HepG2 (cell line): ENCODE measurements at regions not wholly inside any gene's neighbourhood (a gene's known extent, or its start where the extent isn't known, plus 50 kb on each side); places are given as distances from the start of the nearest gene placed in this dataset.

Experiments used
- ATAC-seq: fragments of 200-7000 bp; cut with Tn5 transposase; 3 replicates; pipeline ENCODE4 v1.9.1; 2020; ENCODE audit warnings: mild to moderate bottlenecking, moderate library complexity
- BruUV-seq: library from RNA; stranded (reverse); fragments of 400-500 nt; replicated peaks from 2 replicates; lab custom pipeline; 2021; lab: Mats Ljungman, UMichigan
- CTCF ChIA-PET: fragments of 300-600 bp; formaldehyde crosslinking; extraction: SDS; loops from one replicate; lab custom pipeline; 2021; ENCODE audit warnings: low total read pairs, inconsistent platforms, low intra/inter-chr PET ratio; lab: Yijun Ruan, JAX
- POLR2A ChIA-PET: fragments of 350-600 bp; sonication (Branson Sonifier 250); formaldehyde crosslinking; loops from one replicate; lab custom pipeline; 2020; ENCODE audit warnings: antibody characterized with exemption, inconsistent platforms; lab: Yijun Ruan, JAX
- DNase-seq: peaks from one replicate; pipeline ENCODE4 v3.0.0-alpha.2; 2015; ENCODE audit warnings: low spot score
- FAIRE-seq: peaks from 3 replicates; lab custom pipeline; 2011; peaks lifted over from hg19 to GRCh38; lab: Jason Lieb, UNC
- H2AFZ ChIP-seq: one replicate; pipeline ENCODE4 v1.6.1; 2011; ENCODE audit warnings: low read length, inconsistent platforms
- H3K27ac ChIP-seq: fragments of 300-600 bp; 3 replicates; pipeline ENCODE4 v1.8.0; 2011; ENCODE audit warnings: mixed run types, mild to moderate bottlenecking, mixed read lengths, low read length, inconsistent platforms; ENCODE audit not compliant: insufficient read depth; ENCODE audit errors: extremely low read length
- H3K27me3 ChIP-seq, 2 experiments: fragments of 200-600 bp in 1 of 2; 2 replicates in 1 of 2; 3 replicates in 1 of 2; pipeline versions ENCODE4 v1.6.0 to v1.8.0; 2011; ENCODE audit warnings: low read length in 2 of 2, mild to moderate bottlenecking in 2 of 2, moderate library complexity in 2 of 2, inconsistent platforms in 1 of 2; ENCODE audit not compliant: insufficient read depth in 2 of 2, control insufficient read depth in 1 of 2
- H3K36me3 ChIP-seq, 2 experiments: fragments of 200-600 bp in 1 of 2; replicated peaks in 1 of 2; 2 replicates in 1 of 2; 3 replicates in 1 of 2; pipeline versions ENCODE4 v1.5.1 to v1.8.0; 2011; ENCODE audit warnings: low read length in 2 of 2, inconsistent platforms in 1 of 2; ENCODE audit not compliant: insufficient read depth in 2 of 2, control insufficient read depth in 1 of 2
- H3K4me1 ChIP-seq: 2 replicates; pipeline ENCODE4 v1.5.1; 2012; ENCODE audit warnings: low read length, inconsistent platforms; ENCODE audit not compliant: insufficient read depth
- H3K4me2 ChIP-seq: 2 replicates; pipeline ENCODE4 v1.6.0; 2011; ENCODE audit warnings: low read depth, low read length, inconsistent platforms
- H3K4me3 ChIP-seq, 3 experiments: fragments of 200-600 bp in 1 of 3; sonication (generic), shearing (Covaris generic) in 1 of 3; replicated peaks in 1 of 3; 2 replicates each; pipeline ENCODE4 v1.5.1; 2011 to 2016; ENCODE audit warnings: low read length in 3 of 3, inconsistent platforms in 2 of 3, low read depth in 2 of 3, mild to moderate bottlenecking in 2 of 3, control low read depth in 1 of 3, mixed read lengths in 1 of 3; ENCODE audit not compliant: insufficient read depth in 1 of 3
- H3K79me2 ChIP-seq: one replicate; pipeline ENCODE4 v1.6.1; 2011; ENCODE audit warnings: low read length, inconsistent platforms; ENCODE audit not compliant: insufficient read depth
- H3K9ac ChIP-seq: 2 replicates; pipeline ENCODE4 v1.6.0; 2011; ENCODE audit warnings: mild to moderate bottlenecking, low read depth, low read length, inconsistent platforms; ENCODE audit not compliant: insufficient read depth
- H3K9me3 ChIP-seq: 2 replicates; pipeline ENCODE4 v1.5.1; 2012; ENCODE audit warnings: mild to moderate bottlenecking, low read length
- H4K20me1 ChIP-seq: 2 replicates; pipeline ENCODE4 v1.6.0; 2011; ENCODE audit warnings: inconsistent platforms, mild to moderate bottlenecking, low read length, moderate library complexity; ENCODE audit not compliant: insufficient read depth
- ARHGAP35 ChIP-seq: sonication (generic); formaldehyde crosslinking; IDR thresholded peaks from 2 replicates; pipeline ENCODE4 v1.9.0; 2022; ENCODE audit warnings: mild to moderate bottlenecking, inconsistent platforms, moderate library complexity, missing genetic modification reagents, borderline replicate concordance
- HMG20A ChIP-seq: IDR thresholded peaks from 2 replicates; pipeline ENCODE4 v1.6.1; 2016; ENCODE audit warnings: borderline replicate concordance
- JDP2 ChIP-seq: sonication (generic); formaldehyde crosslinking; IDR thresholded peaks from 2 replicates; pipeline ENCODE4 v1.8.1; 2022; ENCODE audit warnings: missing genetic modification reagents, borderline replicate concordance
- MAX ChIP-seq: IDR thresholded peaks from 2 replicates; pipeline ENCODE4 v1.6.1; 2012; ENCODE audit warnings: inconsistent platforms
- NR1H2 ChIP-seq: sonication (generic); formaldehyde crosslinking; IDR thresholded peaks from 2 replicates; pipeline ENCODE4 v1.8.1; 2022; ENCODE audit warnings: low read depth, missing genetic modification reagents, borderline replicate concordance
- ZFP41 ChIP-seq: sonication (generic); formaldehyde crosslinking; IDR thresholded peaks from 2 replicates; pipeline ENCODE4 v1.4.0; 2020; ENCODE audit warnings: mild to moderate bottlenecking, missing genetic modification reagents, borderline replicate concordance
- ZNF260 ChIP-seq: sonication (generic); formaldehyde crosslinking; IDR thresholded peaks from 2 replicates; pipeline ENCODE4 v1.4.0; 2020; ENCODE audit warnings: missing genetic modification reagents, low read depth, mild to moderate bottlenecking, borderline replicate concordance
- ZNF317 ChIP-seq: sonication (generic); formaldehyde crosslinking; IDR thresholded peaks from 2 replicates; pipeline ENCODE4 v1.5.0; 2020; ENCODE audit warnings: mild to moderate bottlenecking, missing genetic modification reagents
- ZNF430 ChIP-seq: sonication (generic); formaldehyde crosslinking; IDR thresholded peaks from 2 replicates; pipeline ENCODE4 v1.9.0; 2021; ENCODE audit warnings: mild to moderate bottlenecking, missing genetic modification reagents
- ZNF576 ChIP-seq: sonication (generic); formaldehyde crosslinking; IDR thresholded peaks from 2 replicates; pipeline ENCODE4 v1.4.0; 2020; ENCODE audit warnings: mild to moderate bottlenecking, missing genetic modification reagents
- ZNF713 ChIP-seq: sonication (generic); formaldehyde crosslinking; IDR thresholded peaks from 2 replicates; pipeline ENCODE4 v1.4.0; 2020; ENCODE audit warnings: mild to moderate bottlenecking, missing genetic modification reagents
- ZNF780A ChIP-seq: sonication (generic); formaldehyde crosslinking; IDR thresholded peaks from 2 replicates; pipeline ENCODE4 v1.8.0; 2022; ENCODE audit warnings: mild to moderate bottlenecking, missing genetic modification reagents, moderate library complexity
- ZNF784 ChIP-seq: sonication (generic); formaldehyde crosslinking; IDR thresholded peaks from 2 replicates; pipeline ENCODE4 v1.5.1; 2020; ENCODE audit warnings: missing genetic modification reagents, mild to moderate bottlenecking, borderline replicate concordance
- WGBS: methylation state at CpG from one replicate; pipeline ENCODE4 v1.1.6; 2017; ENCODE audit warnings: low lambda C conversion rate; 5-methylcytosine and 5-hydroxymethylcytosine counted together
- in situ Hi-C: cut with HindIII; loops from 2 replicates; pipeline ENCODE4 v1.10.0; 2017; ENCODE audit warnings: low pct_unique_long_range_greater_than_20kb; ENCODE audit not compliant: extremely low pct_ligation_motif_present
- intact Hi-C: fragments of 100-400 bp; cut with micrococcal nuclease; formaldehyde crosslinking; loops from one replicate; pipeline ENCODE4 v1.10.0; 2022; ENCODE audit not compliant: unreplicated experiment

GRCh38 chr11:130813638-130814037, 102.6 kb downstream of the SNX19 start:
- peaks cover 0 to 10% of the 10 kb centered on the region in 2 experiments; a peak in 3 of 5 replicates for H3K27me3 ChIP-seq
- no peak overlapping the region for H3K4me2 ChIP-seq
- 6% methylated on average over 3 of the region's 3 CpGs for WGBS
- H3K36me3 ChIP-seq = no peaks in the 10 kb centered on the region
- no peaks in the 10 kb centered on the region for H4K20me1 ChIP-seq
- ChIA-PET CTCF (no interaction called here), POLR2A (no interaction called here)
- no peak overlapping the region for H3K27ac ChIP-seq
- no peaks in the 10 kb centered on the region for H3K4me1 ChIP-seq
- H3K9ac ChIP-seq = no peak overlapping the region
- FAIRE-seq (no peak), DNase-seq (no peak), ATAC-seq (no peak)
- H2AFZ ChIP-seq = no peak overlapping the region
- BruUV-seq = no TSS peak
- no peak overlapping the region for H3K4me3 ChIP-seq
- no peaks in the 10 kb centered on the region for H3K9me3 ChIP-seq
- intact Hi-C loops = no loop called here
- in situ Hi-C loops = no loop called here
- no peak for TF ChIP-seq HMG20A
- no peak for TF ChIP-seq ZNF260
- no peak for TF ChIP-seq ZFP41
- no peak for TF ChIP-seq ZNF713 (CRISPR knock-in tag)
- no peak for TF ChIP-seq MAX
- TF ChIP-seq NR1H2 (CRISPR knock-in tag) = no peak
- TF ChIP-seq, all 625 proteins: peak for 0
- no peaks in the 10 kb centered on the region for H3K79me2 ChIP-seq

- 43% methylated on average over 4 of the region's 4 CpGs for WGBS
- ChIA-PET CTCF (no interaction called here), POLR2A (no interaction called here)
- H3K9me3 ChIP-seq = no peaks in the 10 kb centered on the region
- H3K36me3 ChIP-seq = no peaks in the 10 kb centered on the region
- H3K79me2 ChIP-seq = no peaks in the 10 kb centered on the region
- H3K27ac ChIP-seq = no peak overlapping the region
- no peak overlapping the region for H3K4me2 ChIP-seq
- H4K20me1 ChIP-seq = no peaks in the 10 kb centered on the region
- H3K9ac ChIP-seq = no peak overlapping the region
- no TSS peak for BruUV-seq
- intact Hi-C loops = no loop called here
- H3K4me3 ChIP-seq = no peak overlapping the region
- in situ Hi-C loops = no loop called here
- H3K4me1 ChIP-seq = no peaks in the 10 kb centered on the region
- no peak overlapping the region for H2AFZ ChIP-seq
- peaks cover 0 to 10% of the 10 kb centered on the region in 2 experiments; a peak in 3 of 5 replicates for H3K27me3 ChIP-seq
- DNase-seq (no peak), ATAC-seq (no peak), FAIRE-seq (no peak)
- TF ChIP-seq JDP2 = no peak
- TF ChIP-seq ZNF576 (CRISPR knock-in tag) = no peak
- no peak for TF ChIP-seq ZNF784 (CRISPR knock-in tag)
- TF ChIP-seq ZNF780A (CRISPR knock-in tag) = no peak
- TF ChIP-seq ARHGAP35 = no peak
- no peak for TF ChIP-seq ZNF317 (CRISPR knock-in tag)
- no peak for TF ChIP-seq ZNF430 (CRISPR knock-in tag)
Measured at GRCh38 chr11:130814440-130815096, 101.7 kb downstream of the SNX19 start.
